ENCODE measurements at regions not wholly inside any gene's neighbourhood (a gene's known extent, or its start where the extent isn't known, plus 50 kb on each side); places are given as distances from the start of the nearest gene placed in this dataset.
"Not testable (repeated sequence)": the region's sequence is repeated elsewhere in the genome, so short reads cannot be mapped to it uniquely, and the experiment has no call there.

DNA sequence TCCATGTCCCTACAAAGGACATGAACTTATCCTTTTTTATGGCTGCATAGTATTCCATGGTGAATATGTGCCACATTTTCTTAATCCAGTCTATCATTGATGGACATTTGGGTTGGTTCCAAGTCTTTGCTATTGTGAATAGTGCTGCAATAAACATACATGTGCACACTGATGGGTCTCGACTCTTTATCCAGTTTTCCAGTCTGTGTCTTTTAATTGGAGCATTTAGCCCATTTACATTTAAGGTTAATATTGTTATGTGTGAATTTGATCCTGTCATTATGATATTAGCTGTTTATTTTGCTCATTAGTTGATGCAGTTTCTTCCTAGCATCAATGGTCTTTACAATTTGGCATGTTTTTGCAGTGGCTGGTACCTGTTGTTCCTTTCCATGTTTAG is 272.0 kb upstream of the NAALADL2 start:
- TF ChIP-seq, protein P1, sequence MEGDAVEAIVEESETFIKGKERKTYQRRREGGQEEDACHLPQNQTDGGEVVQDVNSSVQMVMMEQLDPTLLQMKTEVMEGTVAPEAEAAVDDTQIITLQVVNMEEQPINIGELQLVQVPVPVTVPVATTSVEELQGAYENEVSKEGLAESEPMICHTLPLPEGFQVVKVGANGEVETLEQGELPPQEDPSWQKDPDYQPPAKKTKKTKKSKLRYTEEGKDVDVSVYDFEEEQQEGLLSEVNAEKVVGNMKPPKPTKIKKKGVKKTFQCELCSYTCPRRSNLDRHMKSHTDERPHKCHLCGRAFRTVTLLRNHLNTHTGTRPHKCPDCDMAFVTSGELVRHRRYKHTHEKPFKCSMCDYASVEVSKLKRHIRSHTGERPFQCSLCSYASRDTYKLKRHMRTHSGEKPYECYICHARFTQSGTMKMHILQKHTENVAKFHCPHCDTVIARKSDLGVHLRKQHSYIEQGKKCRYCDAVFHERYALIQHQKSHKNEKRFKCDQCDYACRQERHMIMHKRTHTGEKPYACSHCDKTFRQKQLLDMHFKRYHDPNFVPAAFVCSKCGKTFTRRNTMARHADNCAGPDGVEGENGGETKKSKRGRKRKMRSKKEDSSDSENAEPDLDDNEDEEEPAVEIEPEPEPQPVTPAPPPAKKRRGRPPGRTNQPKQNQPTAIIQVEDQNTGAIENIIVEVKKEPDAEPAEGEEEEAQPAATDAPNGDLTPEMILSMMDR (IDR thresholded peaks at IDR 0.05) = not testable (repeated sequence)
- TF ChIP-seq POLR2A (IDR thresholded peaks at IDR 0.05) = not testable (repeated sequence)
